ENCODE measurements at regions not wholly inside any gene's neighbourhood (a gene's known extent, or its start where the extent isn't known, plus 50 kb on each side); places are given as distances from the start of the nearest gene placed in this dataset.

- no peak for DNase-seq (ENCODE audit: low read depth in 2 of 2)
These were observed 435.5 kb downstream of the DTHD1 start for GRCh38 chr4:36716874-36717273.

- no peak for DNase-seq (ENCODE audit: low read depth in 2 of 2)
These were observed 438.0 kb downstream of the DTHD1 start for GRCh38 chr4:36719425-36719824.

- no peak for DNase-seq (ENCODE audit: low read depth in 2 of 2)
These were observed 441.6 kb downstream of the DTHD1 start for GRCh38 chr4:36722986-36723385.

- no peak for DNase-seq (ENCODE audit: low read depth in 2 of 2)
These were observed 452.9 kb downstream of the DTHD1 start for GRCh38 chr4:36734334-36734733.

- no peak for DNase-seq (ENCODE audit: low read depth in 2 of 2)
These were observed 456.3 kb downstream of the DTHD1 start for GRCh38 chr4:36737691-36738090.

GRCh38 chr4:36740796-36741310 lies 459.4 kb downstream of the DTHD1 start:
- DNase-seq (ENCODE audit: low read depth in 2 of 2): no peak

- no peak for DNase-seq (ENCODE audit: low read depth in 2 of 2)
These were observed 466.1 kb downstream of the DTHD1 start for GRCh38 chr4:36747277-36748129.

- DNase-seq (ENCODE audit: low read depth in 2 of 2): no peak
These were observed 471.6 kb downstream of the DTHD1 start for GRCh38 chr4:36753048-36753447.

- no peak for DNase-seq (ENCODE audit: low read depth in 2 of 2)
These were observed 476.3 kb downstream of the DTHD1 start for GRCh38 chr4:36757580-36758311.

GRCh38 chr4:36758312-36759178 lies 477.1 kb downstream of the DTHD1 start:
- no peak for DNase-seq (ENCODE audit: low read depth in 2 of 2)

- no peak for DNase-seq (ENCODE audit: low read depth in 2 of 2)
These were observed 480.2 kb downstream of the DTHD1 start for GRCh38 chr4:36761607-36762006.

- no peak for DNase-seq (ENCODE audit: low read depth in 2 of 2)
These were observed 480.7 kb upstream of the NWD2 start for GRCh38 chr4:36763814-36764213.

GRCh38 chr4:36767596-36767995 lies 476.9 kb upstream of the NWD2 start:
- no peak for DNase-seq (ENCODE audit: low read depth in 2 of 2)

GRCh38 chr4:36771411-36772153 lies 473.0 kb upstream of the NWD2 start:
- no peak for DNase-seq (ENCODE audit: low read depth in 2 of 2)

GRCh38 chr4:36772154-36772516 lies 472.4 kb upstream of the NWD2 start:
- DNase-seq (ENCODE audit: low read depth in 2 of 2): no peak

- DNase-seq (ENCODE audit: low read depth in 2 of 2): no peak
These were observed 471.1 kb upstream of the NWD2 start for GRCh38 chr4:36773467-36773866.

- no peak for DNase-seq (ENCODE audit: low read depth in 2 of 2)
These were observed 469.0 kb upstream of the NWD2 start for GRCh38 chr4:36775544-36775943.

GRCh38 chr4:36779601-36780000 lies 464.9 kb upstream of the NWD2 start:
- DNase-seq (ENCODE audit: low read depth in 2 of 2): no peak

- no peak for DNase-seq (ENCODE audit: low read depth in 2 of 2)
These were observed 458.6 kb upstream of the NWD2 start for GRCh38 chr4:36785973-36786372.

- DNase-seq (ENCODE audit: low read depth in 2 of 2): no peak
These were observed 458.0 kb upstream of the NWD2 start for GRCh38 chr4:36786519-36786918.

- DNase-seq (ENCODE audit: low read depth in 2 of 2): no peak
These were observed 449.8 kb upstream of the NWD2 start for GRCh38 chr4:36794716-36795115.

Data from stimulated activated CD8-positive, alpha-beta memory T cell treated with anti-CD3 and anti-CD28 coated beads, Interleukin-7, amount 100 ng/mL, for 4 hours (primary cell).